Neuron (in vitro differentiated cells): ENCODE measurements at regions not wholly inside any gene's neighbourhood (a gene's known extent, or its start where the extent isn't known, plus 50 kb on each side); places are given as distances from the start of the nearest gene placed in this dataset.

Source experiments
- H2AFZ ChIP-seq: one replicate; pipeline ENCODE4 v1.6.1; 2013; ENCODE audit warnings: low read depth, mild to moderate bottlenecking, inconsistent platforms, low read length, moderate library complexity
- H3K27me3 ChIP-seq: one replicate; pipeline ENCODE4 v1.6.1; 2013; ENCODE audit warnings: low read length; ENCODE audit not compliant: insufficient read depth
- H3K36me3 ChIP-seq: one replicate; pipeline ENCODE4 v1.6.1; 2013; ENCODE audit warnings: low read length; ENCODE audit not compliant: insufficient read depth
- H3K4me1 ChIP-seq: one replicate; pipeline ENCODE4 v1.6.1; 2013; ENCODE audit warnings: low read length; ENCODE audit not compliant: insufficient read depth
- H3K4me3 ChIP-seq: 2 replicates; pipeline ENCODE4 v1.5.1; 2013; ENCODE audit warnings: mild to moderate bottlenecking, low read length, moderate library complexity
- H3K9me3 ChIP-seq: one replicate; pipeline ENCODE4 v1.6.1; 2013; ENCODE audit warnings: low read length

- Histone ChIP-seq H3K27me3 (no peaks in the 10 kb centered on the region), H3K9me3 (no peaks in the 10 kb centered on the region), H2AFZ (no peak overlapping the region), H3K36me3 (no peaks in the 10 kb centered on the region), H3K4me3 (no peak overlapping the region), H3K4me1 (peaks cover 5% of the 10 kb centered on the region)
Measured at GRCh38 chr9:117970276-117971050, 266.3 kb downstream of the TLR4 start.

- Histone ChIP-seq H3K36me3 (no peaks in the 10 kb centered on the region), H3K9me3 (no peaks in the 10 kb centered on the region), H3K27me3 (no peaks in the 10 kb centered on the region), H2AFZ (no peak overlapping the region), H3K4me3 (no peak overlapping the region), H3K4me1 (no peaks in the 10 kb centered on the region)
Measured at GRCh38 chr9:117974108-117974507, 269.9 kb downstream of the TLR4 start.

- Histone ChIP-seq H3K36me3 (no peaks in the 10 kb centered on the region), H3K27me3 (no peaks in the 10 kb centered on the region), H3K9me3 (no peaks in the 10 kb centered on the region), H3K4me1 (no peaks in the 10 kb centered on the region), H3K4me3 (no peak overlapping the region), H2AFZ (no peak overlapping the region)
Measured at GRCh38 chr9:117979914-117980313, 275.7 kb downstream of the TLR4 start.

GRCh38 chr9:117987945-117988344, 283.7 kb downstream of the TLR4 start:
- H3K4me1 ChIP-seq: no peaks in the 10 kb centered on the region
- H2AFZ ChIP-seq: no peak overlapping the region
- H3K4me3 ChIP-seq: no peak overlapping the region
- peaks cover 2% of the 10 kb centered on the region for H3K27me3 ChIP-seq
- no peaks in the 10 kb centered on the region for H3K36me3 ChIP-seq
- no peaks in the 10 kb centered on the region for H3K9me3 ChIP-seq

DNA sequence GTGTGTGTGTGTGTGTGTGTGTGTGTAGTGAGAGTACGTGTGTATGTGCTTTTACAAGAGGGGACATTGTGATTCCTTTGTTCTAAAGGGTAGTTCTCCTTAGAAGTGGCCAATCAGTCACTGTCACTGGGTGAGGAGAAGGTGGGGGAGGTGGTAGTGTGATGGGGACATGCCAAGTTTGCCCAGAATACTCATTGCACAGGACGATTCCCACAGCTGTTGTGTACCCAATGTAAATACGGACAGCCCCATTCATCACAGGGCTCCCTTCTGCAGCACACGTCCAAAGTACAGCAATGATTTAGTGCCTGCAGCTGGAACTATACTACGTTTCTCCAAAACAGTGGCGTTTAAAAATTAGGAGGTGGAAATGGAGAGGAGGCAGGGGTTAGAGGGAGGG, 287.8 kb downstream of the TLR4 start:
- H3K27me3 ChIP-seq: no peaks in the 10 kb centered on the region
- H3K4me1 ChIP-seq: no peaks in the 10 kb centered on the region
- H3K36me3 ChIP-seq: no peaks in the 10 kb centered on the region
- H3K4me3 ChIP-seq: no peak overlapping the region
- no peaks in the 10 kb centered on the region for H3K9me3 ChIP-seq
- H2AFZ ChIP-seq: no peak overlapping the region

GRCh38 chr9:118000581-118000980, 296.4 kb downstream of the TLR4 start:
- Histone ChIP-seq H3K36me3 (no peaks in the 10 kb centered on the region), H3K27me3 (no peaks in the 10 kb centered on the region), H3K4me3 (no peak overlapping the region), H3K4me1 (peaks cover under 1% of the 10 kb centered on the region), H3K9me3 (no peaks in the 10 kb centered on the region), H2AFZ (no peak overlapping the region)

GRCh38 chr9:118003240-118003639, 299.0 kb downstream of the TLR4 start:
- H2AFZ ChIP-seq: no peak overlapping the region
- H3K9me3 ChIP-seq: no peaks in the 10 kb centered on the region
- no peak overlapping the region for H3K4me3 ChIP-seq
- H3K27me3 ChIP-seq: no peaks in the 10 kb centered on the region
- peaks cover 4% of the 10 kb centered on the region for H3K4me1 ChIP-seq
- H3K36me3 ChIP-seq: no peaks in the 10 kb centered on the region

GRCh38 chr9:118008246-118008645, 304.0 kb downstream of the TLR4 start:
- H3K27me3 ChIP-seq: no peaks in the 10 kb centered on the region
- no peaks in the 10 kb centered on the region for H3K36me3 ChIP-seq
- H3K4me1 ChIP-seq: peaks cover 13% of the 10 kb centered on the region
- no peak overlapping the region for H2AFZ ChIP-seq
- H3K9me3 ChIP-seq: no peaks in the 10 kb centered on the region
- no peak overlapping the region for H3K4me3 ChIP-seq

DNA sequence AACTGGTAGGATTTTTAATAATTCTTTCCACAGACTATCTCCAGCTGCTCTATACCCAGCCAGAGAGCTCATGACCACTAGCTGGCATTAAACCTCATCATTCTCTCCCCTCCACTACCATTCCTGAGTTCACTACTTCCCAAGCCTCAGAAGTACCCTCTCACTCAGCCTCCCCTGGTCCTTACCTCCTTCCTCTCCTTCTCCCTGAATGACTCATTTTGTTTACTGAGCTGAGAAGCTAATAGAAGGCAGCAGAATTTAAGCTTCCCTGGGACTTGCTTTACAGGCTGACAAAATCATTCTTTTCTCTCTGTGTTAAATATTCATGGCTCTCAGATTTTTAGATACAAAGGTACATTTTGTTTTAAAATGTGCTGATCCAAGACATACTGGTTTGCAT, 305.4 kb downstream of the TLR4 start:
- H2AFZ ChIP-seq: no peak overlapping the region
- H3K4me1 ChIP-seq: peaks cover 13% of the 10 kb centered on the region
- no peaks in the 10 kb centered on the region for H3K9me3 ChIP-seq
- no peaks in the 10 kb centered on the region for H3K36me3 ChIP-seq
- H3K4me3 ChIP-seq: no peak overlapping the region
- no peaks in the 10 kb centered on the region for H3K27me3 ChIP-seq

DNA sequence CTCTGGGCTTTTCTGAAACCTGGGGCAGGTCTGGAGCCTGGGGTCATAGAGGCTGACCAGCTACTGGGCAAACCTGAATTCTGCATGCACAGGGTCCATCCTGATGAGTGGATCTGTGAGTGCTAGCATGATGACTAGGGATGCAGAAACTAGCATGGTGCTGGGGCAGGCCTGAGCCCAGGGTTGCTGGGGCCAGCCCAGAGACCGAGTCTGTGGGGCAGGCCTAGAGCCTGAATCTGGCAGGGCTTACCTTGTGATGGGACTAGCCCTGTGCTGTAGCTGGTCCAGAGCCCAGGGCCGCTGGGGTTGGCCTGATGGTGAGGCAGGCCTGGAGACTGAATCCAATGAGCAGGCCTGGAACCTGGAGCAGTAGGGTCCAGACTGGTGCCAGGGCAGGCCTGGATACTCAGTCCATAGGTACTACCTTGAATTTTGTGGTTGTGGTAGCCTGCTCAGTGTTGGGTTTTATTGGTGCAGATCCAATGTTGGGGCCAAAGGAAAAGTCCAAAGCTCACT, 313.5 kb downstream of the TLR4 start:
- Histone ChIP-seq H3K9me3 (no peaks in the 10 kb centered on the region), H3K4me3 (no peak overlapping the region), H3K27me3 (no peaks in the 10 kb centered on the region), H3K4me1 (no peaks in the 10 kb centered on the region), H2AFZ (no peak overlapping the region), H3K36me3 (no peaks in the 10 kb centered on the region)

- no peaks in the 10 kb centered on the region for H3K4me1 ChIP-seq
- no peaks in the 10 kb centered on the region for H3K27me3 ChIP-seq
- no peaks in the 10 kb centered on the region for H3K9me3 ChIP-seq
- H3K4me3 ChIP-seq: no peak overlapping the region
- no peaks in the 10 kb centered on the region for H3K36me3 ChIP-seq
- no peak overlapping the region for H2AFZ ChIP-seq
Measured at GRCh38 chr9:118023644-118024043, 319.4 kb downstream of the TLR4 start.

DNA sequence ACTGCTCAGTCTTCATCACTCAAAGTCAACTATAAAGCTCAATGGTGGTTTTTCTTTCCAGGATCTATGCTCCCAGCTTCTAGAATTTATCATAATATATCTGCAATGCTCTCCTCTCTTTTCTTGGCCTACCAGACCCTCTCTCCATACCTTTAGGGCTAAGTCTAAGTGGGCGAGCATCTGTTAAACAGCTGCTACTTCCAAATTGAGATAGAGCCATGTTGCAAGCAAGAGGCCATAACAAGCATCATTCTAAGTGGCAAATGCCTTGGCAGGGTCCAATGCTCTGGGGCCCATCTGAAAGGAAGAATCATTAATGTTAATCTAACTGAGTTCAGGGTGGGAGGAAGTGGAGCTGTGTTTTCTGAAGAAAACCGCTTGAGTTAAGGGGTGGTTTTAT, 324.0 kb downstream of the TLR4 start:
- H3K9me3 ChIP-seq: no peaks in the 10 kb centered on the region
- no peak overlapping the region for H2AFZ ChIP-seq
- no peaks in the 10 kb centered on the region for H3K4me1 ChIP-seq
- peaks cover 2% of the 10 kb centered on the region for H3K27me3 ChIP-seq
- no peaks in the 10 kb centered on the region for H3K36me3 ChIP-seq
- H3K4me3 ChIP-seq: no peak overlapping the region

DNA sequence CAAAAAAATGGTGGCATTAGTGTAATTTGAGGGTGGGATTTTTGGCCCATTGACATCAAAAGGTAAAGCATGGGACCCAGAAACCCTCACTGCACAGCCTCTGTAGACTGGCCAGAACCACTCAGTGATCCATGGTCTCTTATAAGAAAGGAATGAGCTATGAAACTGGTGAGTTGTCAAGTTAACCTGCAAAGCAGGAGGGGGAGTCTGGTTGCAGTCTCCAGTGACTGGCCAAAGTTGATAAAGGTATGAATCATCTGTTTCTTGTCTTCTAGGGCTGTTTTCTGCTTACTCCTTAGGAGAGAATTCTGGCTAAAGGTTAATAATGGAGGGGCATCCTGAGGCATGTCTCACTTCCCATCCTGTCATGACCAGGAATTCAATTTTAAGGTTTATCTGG, 325.2 kb downstream of the TLR4 start:
- no peaks in the 10 kb centered on the region for H3K9me3 ChIP-seq
- H3K4me3 ChIP-seq: no peak overlapping the region
- H3K36me3 ChIP-seq: no peaks in the 10 kb centered on the region
- no peak overlapping the region for H2AFZ ChIP-seq
- H3K4me1 ChIP-seq: no peaks in the 10 kb centered on the region
- peaks cover 2% of the 10 kb centered on the region for H3K27me3 ChIP-seq

GRCh38 chr9:118034701-118035100, 330.5 kb downstream of the TLR4 start:
- Histone ChIP-seq H3K4me3 (no peak overlapping the region), H3K4me1 (no peaks in the 10 kb centered on the region), H2AFZ (no peak overlapping the region), H3K27me3 (peaks cover 2% of the 10 kb centered on the region), H3K9me3 (no peaks in the 10 kb centered on the region), H3K36me3 (no peaks in the 10 kb centered on the region)
